Chondrocyte (in vitro differentiated cells): ENCODE measurements at regions not wholly inside any gene's neighbourhood (a gene's known extent, or its start where the extent isn't known, plus 50 kb on each side); places are given as distances from the start of the nearest gene placed in this dataset.

ENCODE experiments used
- DNase-seq: peaks from one replicate; pipeline ENCODE4 v3.0.0; 2021; ENCODE audit warnings: mixed read lengths, low spot score
- H3K27ac Mint-ChIP-seq: one replicate; pipeline ENCODE4 v1.8.0; 2021; ENCODE audit warnings: mild to moderate bottlenecking, moderate library complexity, mixed read lengths; ENCODE audit not compliant: unreplicated experiment
- H3K27me3 Mint-ChIP-seq: 2 replicates; pipeline ENCODE4 v1.8.0; 2021; ENCODE audit warnings: low read depth, mixed read lengths
- H3K36me3 Mint-ChIP-seq: 2 replicates; pipeline ENCODE4 v1.8.0; 2021; ENCODE audit warnings: low read depth, mixed read lengths
- H3K4me1 Mint-ChIP-seq: 2 replicates; pipeline ENCODE4 v1.8.0; 2021; ENCODE audit warnings: low read depth, mild to moderate bottlenecking, mixed read lengths
- H3K4me3 Mint-ChIP-seq: one replicate; pipeline ENCODE4 v1.8.0; 2021; ENCODE audit warnings: mild to moderate bottlenecking, moderate library complexity, mixed read lengths; ENCODE audit not compliant: unreplicated experiment
- H3K9me3 Mint-ChIP-seq: 2 replicates; pipeline ENCODE4 v1.8.0; 2021; ENCODE audit warnings: low read depth, mixed read lengths
- TF ChIP-seq, protein P1 (sequence below): fragments of 200-600 bp; sonication (generic); IDR thresholded peaks from 2 replicates; pipeline ENCODE4 v1.5.0; 2021; ENCODE audit warnings: antibody characterized with exemption, mild to moderate bottlenecking, moderate library complexity

DNA sequence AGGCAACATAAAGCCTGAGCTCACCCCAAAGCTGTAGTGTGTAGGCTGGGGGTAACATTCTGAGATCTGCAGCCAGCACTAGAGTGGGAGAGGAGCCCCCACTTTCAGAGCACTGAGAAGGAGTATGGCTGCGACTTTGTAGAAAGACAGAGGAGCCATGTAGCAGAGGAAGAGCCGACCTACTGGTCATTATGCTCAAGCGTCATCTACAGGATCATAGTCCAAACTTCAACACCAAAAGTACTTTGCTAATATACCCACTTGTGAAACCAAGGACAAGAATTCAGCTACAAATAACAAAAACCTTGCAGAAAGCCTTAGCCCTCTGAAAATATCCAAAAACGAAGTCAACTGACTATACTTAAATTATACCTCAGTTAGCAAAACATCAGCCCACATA, 330.1 kb downstream of the MAN2A1 start:
- H3K27ac Mint-ChIP-seq = no peak overlapping the region
- no peaks in the 10 kb centered on the region for H3K27me3 Mint-ChIP-seq
- no peaks in the 10 kb centered on the region for H3K36me3 Mint-ChIP-seq
- DNase-seq = no peak
- H3K9me3 Mint-ChIP-seq = peaks cover 2% of the 10 kb centered on the region
- peaks cover 9% of the 10 kb centered on the region for H3K4me1 Mint-ChIP-seq
- TF ChIP-seq, protein P1, sequence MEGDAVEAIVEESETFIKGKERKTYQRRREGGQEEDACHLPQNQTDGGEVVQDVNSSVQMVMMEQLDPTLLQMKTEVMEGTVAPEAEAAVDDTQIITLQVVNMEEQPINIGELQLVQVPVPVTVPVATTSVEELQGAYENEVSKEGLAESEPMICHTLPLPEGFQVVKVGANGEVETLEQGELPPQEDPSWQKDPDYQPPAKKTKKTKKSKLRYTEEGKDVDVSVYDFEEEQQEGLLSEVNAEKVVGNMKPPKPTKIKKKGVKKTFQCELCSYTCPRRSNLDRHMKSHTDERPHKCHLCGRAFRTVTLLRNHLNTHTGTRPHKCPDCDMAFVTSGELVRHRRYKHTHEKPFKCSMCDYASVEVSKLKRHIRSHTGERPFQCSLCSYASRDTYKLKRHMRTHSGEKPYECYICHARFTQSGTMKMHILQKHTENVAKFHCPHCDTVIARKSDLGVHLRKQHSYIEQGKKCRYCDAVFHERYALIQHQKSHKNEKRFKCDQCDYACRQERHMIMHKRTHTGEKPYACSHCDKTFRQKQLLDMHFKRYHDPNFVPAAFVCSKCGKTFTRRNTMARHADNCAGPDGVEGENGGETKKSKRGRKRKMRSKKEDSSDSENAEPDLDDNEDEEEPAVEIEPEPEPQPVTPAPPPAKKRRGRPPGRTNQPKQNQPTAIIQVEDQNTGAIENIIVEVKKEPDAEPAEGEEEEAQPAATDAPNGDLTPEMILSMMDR = no peak
- H3K4me3 Mint-ChIP-seq = no peak overlapping the region

DNA sequence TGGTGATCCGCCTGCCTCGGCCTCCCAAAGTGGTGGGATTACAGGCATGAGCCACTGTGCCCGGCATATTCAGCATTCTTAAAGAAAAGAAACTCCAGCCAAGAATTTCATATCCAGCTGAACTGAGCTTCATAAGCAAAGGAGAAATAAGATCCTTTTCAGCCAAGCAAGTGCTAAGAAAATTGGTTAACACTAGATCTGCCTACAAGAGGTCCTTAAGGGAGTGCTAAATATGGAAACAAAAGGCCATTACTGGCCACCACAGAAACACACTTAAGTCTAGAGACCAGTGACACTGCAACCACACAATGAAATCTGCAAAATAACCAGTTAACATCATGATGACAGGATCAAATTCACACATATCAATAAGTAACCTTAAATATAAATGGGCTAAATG, 331.5 kb downstream of the MAN2A1 start:
- no peak for DNase-seq
- TF ChIP-seq, protein P1 = no peak
- H3K4me3 Mint-ChIP-seq = no peak overlapping the region
- peaks cover 9% of the 10 kb centered on the region for H3K4me1 Mint-ChIP-seq
- H3K36me3 Mint-ChIP-seq = no peaks in the 10 kb centered on the region
- H3K27me3 Mint-ChIP-seq = no peaks in the 10 kb centered on the region
- H3K9me3 Mint-ChIP-seq = peaks cover 2% of the 10 kb centered on the region
- H3K27ac Mint-ChIP-seq = no peak overlapping the region

DNA sequence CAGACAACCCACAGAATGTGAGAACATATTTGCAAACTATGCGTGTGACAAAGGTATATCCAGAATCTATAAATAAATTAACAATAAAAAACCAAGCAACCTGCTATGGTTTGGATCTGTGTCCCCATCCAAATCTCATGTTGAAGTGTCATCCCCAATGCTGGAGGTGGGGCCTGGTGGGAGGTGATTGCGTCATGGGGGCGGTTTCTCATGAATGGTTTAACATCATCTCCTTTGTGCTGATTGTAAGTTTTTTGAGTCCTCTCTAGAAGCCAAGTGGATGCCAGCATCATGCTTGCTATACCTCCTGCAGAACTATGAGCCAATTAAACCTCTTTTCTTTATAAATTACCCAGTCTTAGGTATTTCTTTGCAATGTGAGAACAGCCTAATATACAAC, 335.4 kb downstream of the MAN2A1 start:
- peaks cover 6% of the 10 kb centered on the region for H3K9me3 Mint-ChIP-seq
- H3K4me3 Mint-ChIP-seq = no peak overlapping the region
- no peaks in the 10 kb centered on the region for H3K27me3 Mint-ChIP-seq
- no peak overlapping the region for H3K27ac Mint-ChIP-seq
- H3K4me1 Mint-ChIP-seq = peaks cover 12% of the 10 kb centered on the region
- DNase-seq = no peak
- no peaks in the 10 kb centered on the region for H3K36me3 Mint-ChIP-seq
- TF ChIP-seq, protein P1 = no peak

DNA sequence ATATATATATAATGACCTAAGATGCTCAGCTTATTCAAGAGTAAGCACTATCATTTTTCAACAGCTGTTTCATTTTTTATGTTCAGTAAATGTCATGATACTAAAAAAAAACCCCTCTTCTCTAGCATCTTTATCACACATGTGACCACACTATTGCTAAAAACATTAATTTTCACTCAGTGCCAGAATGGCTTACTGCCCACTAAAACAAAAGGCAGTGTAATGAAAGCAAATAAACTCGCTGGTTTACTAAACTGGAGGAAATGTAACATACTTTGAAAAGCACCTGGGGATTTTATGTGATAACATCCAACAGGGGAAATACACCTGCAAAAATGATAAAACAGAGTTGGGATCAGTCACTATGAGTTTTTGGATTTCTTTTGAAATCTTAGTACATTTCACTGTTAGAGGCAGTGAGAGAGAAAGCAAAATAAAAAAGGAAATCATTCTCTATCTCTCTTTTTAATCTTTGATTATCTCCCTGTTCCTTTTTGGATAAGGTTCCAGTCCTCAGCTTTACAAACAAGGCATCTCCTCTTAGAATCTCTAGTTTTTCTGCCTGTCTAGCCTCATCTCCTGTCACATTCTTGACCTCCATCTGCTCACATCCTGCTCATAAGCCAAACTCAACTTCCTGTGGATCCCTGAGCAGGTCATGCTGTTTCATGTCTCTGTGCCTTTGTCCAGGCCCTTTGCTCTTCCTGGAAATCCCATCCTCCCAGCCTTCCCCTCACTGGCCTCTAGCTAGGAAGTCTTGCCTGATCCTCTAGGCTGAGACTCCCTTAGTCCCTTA, 338.0 kb downstream of the MAN2A1 start:
- Mint-ChIP-seq H3K36me3 (no peaks in the 10 kb centered on the region), H3K9me3 (peaks cover 3% of the 10 kb centered on the region), H3K27ac (no peak overlapping the region), H3K27me3 (no peaks in the 10 kb centered on the region), H3K4me1 (peaks cover 11% of the 10 kb centered on the region), H3K4me3 (no peak overlapping the region)
- DNase-seq = no peak
- TF ChIP-seq, protein P1 = no peak

DNA sequence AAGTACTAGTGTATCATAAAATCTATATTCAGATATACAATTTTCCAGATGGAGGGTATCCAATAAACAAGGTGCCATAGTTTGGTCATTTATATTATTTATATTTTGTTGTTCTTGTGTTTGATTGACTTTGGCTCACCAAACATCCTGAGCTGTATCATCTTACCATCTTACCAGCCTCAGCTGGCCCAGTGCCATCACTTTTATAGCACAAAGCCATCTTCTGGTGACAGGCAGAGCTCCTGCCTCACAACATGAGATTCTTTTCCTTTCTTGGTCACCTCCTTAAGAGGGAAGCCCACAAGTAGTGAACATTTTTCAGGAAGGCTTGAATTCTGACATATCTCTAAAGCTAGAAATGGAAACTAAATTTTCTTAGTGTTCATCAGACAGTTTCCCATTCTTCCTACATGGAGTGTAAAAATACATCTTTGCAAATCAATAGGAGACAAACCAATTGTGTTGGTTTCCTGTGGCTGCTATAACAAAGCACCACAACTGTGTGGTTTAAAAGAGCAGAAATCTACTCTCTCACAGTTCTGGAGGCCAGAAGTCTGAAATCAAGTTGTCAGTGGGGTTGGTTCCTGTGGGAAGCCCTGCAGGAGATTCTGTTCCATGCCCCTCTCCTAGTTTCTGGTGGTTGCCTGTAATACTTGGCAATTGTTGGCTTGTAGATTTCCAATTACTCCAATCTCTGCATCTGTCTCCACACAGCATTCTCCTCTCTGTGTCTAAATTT, 341.8 kb downstream of the MAN2A1 start:
- TF ChIP-seq, protein P1 = no peak
- Mint-ChIP-seq H3K9me3 (peaks cover 3% of the 10 kb centered on the region), H3K36me3 (no peaks in the 10 kb centered on the region), H3K4me3 (no peak overlapping the region), H3K27me3 (no peaks in the 10 kb centered on the region), H3K4me1 (peaks cover 11% of the 10 kb centered on the region), H3K27ac (no peak overlapping the region)
- no peak for DNase-seq
